ENCODE measurements at regions not wholly inside any gene's neighbourhood (a gene's known extent, or its start where the extent isn't known, plus 50 kb on each side); places are given as distances from the start of the nearest gene placed in this dataset.

- ChIA-PET RAD21 (ENCODE audit: unreplicated experiment) (no interaction called here), POLR2A (no interaction called here), SMC1A (ENCODE audit: uncharacterized antibody, unreplicated experiment) (no interaction called here), CTCF (no interaction called here)
- Histone ChIP-seq H3K27me3 (replicated peaks in 1 of 2; ENCODE audit: control insufficient read depth in 2 of 2, insufficient read depth in 2 of 2, low read length in 1 of 2) (no peaks in the 10 kb centered on the region; a peak in 1 of 4 replicates), H3K4me1 (ENCODE audit: control insufficient read depth, insufficient read depth, low read length) (no peaks in the 10 kb centered on the region), H3K4me2 (ENCODE audit: control insufficient read depth, insufficient read depth) (no peak overlapping the region), H4K20me1 (ENCODE audit: control insufficient read depth, insufficient read depth) (no peaks in the 10 kb centered on the region), H3K9ac (ENCODE audit: control insufficient read depth, insufficient read depth, low read length) (no peak overlapping the region), H3K27ac (ENCODE audit: control insufficient read depth, insufficient read depth) (no peak overlapping the region), H3K4me3 (no peak overlapping the region), H2AFZ (ENCODE audit: control insufficient read depth, low read depth, low read length) (no peak overlapping the region), H3K9me3 (replicated peaks; ENCODE audit: control insufficient read depth, insufficient read depth, low read length) (no peaks in the 10 kb centered on the region), H3K36me3 (ENCODE audit: control insufficient read depth in 2 of 2, insufficient read depth in 2 of 2, low read length in 1 of 2) (no peaks in the 10 kb centered on the region), H3K79me2 (ENCODE audit: control insufficient read depth, insufficient read depth, low read length) (no peaks in the 10 kb centered on the region)
- BruUV-seq (replicated peaks): no TSS peak
- FAIRE-seq (no peak), DNase-seq (ENCODE audit: low read depth, low spot score) (no peak), ATAC-seq (no peak)
- no peak for TF ChIP-seq CHD2 (IDR thresholded peaks at IDR 0.05; ENCODE audit: borderline replicate concordance, low read depth, low read length)
- no peak for TF ChIP-seq ATF3 (IDR thresholded peaks at IDR 0.05; ENCODE audit: borderline replicate concordance, extremely low read depth, low read depth, low read length)
- TF ChIP-seq BMI1 (IDR thresholded peaks at IDR 0.05; ENCODE audit: borderline replicate concordance): no peak
- no peak for TF ChIP-seq HDGF (IDR thresholded peaks at IDR 0.05)
- TF ChIP-seq USF1 (IDR thresholded peaks at IDR 0.05; ENCODE audit: borderline replicate concordance, extremely low read length, insufficient read depth, low read depth, low read length): no peak
- no peak for TF ChIP-seq BHLHE40 (IDR thresholded peaks at IDR 0.05; ENCODE audit: borderline replicate concordance in 1 of 2, low read depth in 2 of 2, low read length in 1 of 2)
- no peak for TF ChIP-seq REST (IDR thresholded peaks at IDR 0.05; ENCODE audit: low read depth, low read length)
- no peak for TF ChIP-seq LARP7 (IDR thresholded peaks at IDR 0.05)
- TF ChIP-seq ZNF24 (IDR thresholded peaks at IDR 0.05): no peak
- TF ChIP-seq BCLAF1 (IDR thresholded peaks at IDR 0.05): no peak
- no peak for TF ChIP-seq POU2F2 (IDR thresholded peaks at IDR 0.05; ENCODE audit: borderline replicate concordance, low read depth, low read length)
- intact Hi-C loops (cut with micrococcal nuclease; ENCODE audit: unreplicated experiment) (no loop called here), in situ Hi-C loops (cut with MboI) (no loop called here)
- WGBS (ENCODE audit: insufficient coverage, insufficient replicate concordance, low lambda C conversion rate, missing lambda C conversion rate): 25% methylated on average over 7 of the region's 7 CpGs
Measured at GRCh38 chr1:62384276-62385005, 52.4 kb upstream of the USP1 start.
